Glutamatergic neuron (in vitro differentiated cells): ENCODE measurements at regions not wholly inside any gene's neighbourhood (a gene's known extent, or its start where the extent isn't known, plus 50 kb on each side); places are given as distances from the start of the nearest gene placed in this dataset.

ENCODE experiments used
- DNase-seq: peaks from one replicate; pipeline ENCODE4 v3.0.0; 2022
- H3K27ac Mint-ChIP-seq: one replicate; pipeline ENCODE4 v1.8.0; 2020; ENCODE audit warnings: mild to moderate bottlenecking, mixed read lengths, inconsistent platforms; ENCODE audit not compliant: unreplicated experiment
- H3K27me3 Mint-ChIP-seq: one replicate; pipeline ENCODE4 v1.8.0; 2020; ENCODE audit warnings: mild to moderate bottlenecking, moderate library complexity, mixed read lengths, inconsistent platforms; ENCODE audit not compliant: unreplicated experiment
- H3K36me3 Mint-ChIP-seq: one replicate; pipeline ENCODE4 v1.8.0; 2020; ENCODE audit warnings: mild to moderate bottlenecking, mixed read lengths, inconsistent platforms; ENCODE audit not compliant: unreplicated experiment
- H3K4me1 Mint-ChIP-seq: one replicate; pipeline ENCODE4 v1.8.0; 2020; ENCODE audit warnings: mild to moderate bottlenecking, low read depth, mixed read lengths, inconsistent platforms; ENCODE audit not compliant: unreplicated experiment
- H3K4me3 Mint-ChIP-seq: one replicate; pipeline ENCODE4 v1.8.0; 2020; ENCODE audit warnings: mild to moderate bottlenecking, mixed read lengths, inconsistent platforms; ENCODE audit not compliant: unreplicated experiment
- H3K9me3 Mint-ChIP-seq: one replicate; pipeline ENCODE4 v1.8.0; 2020; ENCODE audit warnings: mild to moderate bottlenecking, moderate library complexity, mixed read lengths, inconsistent platforms; ENCODE audit not compliant: unreplicated experiment
- TF ChIP-seq, protein P1 (sequence below): fragments of 200-600 bp; sonication (generic); IDR thresholded peaks from one replicate; pipeline ENCODE4 v1.5.0; 2021; ENCODE audit not compliant: partially characterized antibody, unreplicated experiment

GRCh38 chr18:41879256-41879655 lies 75.8 kb upstream of the PIK3C3 start:
- Mint-ChIP-seq H3K27ac (no peak overlapping the region), H3K36me3 (no peaks in the 10 kb centered on the region), H3K4me1 (no peaks in the 10 kb centered on the region), H3K9me3 (no peaks in the 10 kb centered on the region), H3K27me3 (no peaks in the 10 kb centered on the region), H3K4me3 (no peak overlapping the region)
- no peak for DNase-seq
- TF ChIP-seq, protein P1, sequence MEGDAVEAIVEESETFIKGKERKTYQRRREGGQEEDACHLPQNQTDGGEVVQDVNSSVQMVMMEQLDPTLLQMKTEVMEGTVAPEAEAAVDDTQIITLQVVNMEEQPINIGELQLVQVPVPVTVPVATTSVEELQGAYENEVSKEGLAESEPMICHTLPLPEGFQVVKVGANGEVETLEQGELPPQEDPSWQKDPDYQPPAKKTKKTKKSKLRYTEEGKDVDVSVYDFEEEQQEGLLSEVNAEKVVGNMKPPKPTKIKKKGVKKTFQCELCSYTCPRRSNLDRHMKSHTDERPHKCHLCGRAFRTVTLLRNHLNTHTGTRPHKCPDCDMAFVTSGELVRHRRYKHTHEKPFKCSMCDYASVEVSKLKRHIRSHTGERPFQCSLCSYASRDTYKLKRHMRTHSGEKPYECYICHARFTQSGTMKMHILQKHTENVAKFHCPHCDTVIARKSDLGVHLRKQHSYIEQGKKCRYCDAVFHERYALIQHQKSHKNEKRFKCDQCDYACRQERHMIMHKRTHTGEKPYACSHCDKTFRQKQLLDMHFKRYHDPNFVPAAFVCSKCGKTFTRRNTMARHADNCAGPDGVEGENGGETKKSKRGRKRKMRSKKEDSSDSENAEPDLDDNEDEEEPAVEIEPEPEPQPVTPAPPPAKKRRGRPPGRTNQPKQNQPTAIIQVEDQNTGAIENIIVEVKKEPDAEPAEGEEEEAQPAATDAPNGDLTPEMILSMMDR, result no peak

DNA sequence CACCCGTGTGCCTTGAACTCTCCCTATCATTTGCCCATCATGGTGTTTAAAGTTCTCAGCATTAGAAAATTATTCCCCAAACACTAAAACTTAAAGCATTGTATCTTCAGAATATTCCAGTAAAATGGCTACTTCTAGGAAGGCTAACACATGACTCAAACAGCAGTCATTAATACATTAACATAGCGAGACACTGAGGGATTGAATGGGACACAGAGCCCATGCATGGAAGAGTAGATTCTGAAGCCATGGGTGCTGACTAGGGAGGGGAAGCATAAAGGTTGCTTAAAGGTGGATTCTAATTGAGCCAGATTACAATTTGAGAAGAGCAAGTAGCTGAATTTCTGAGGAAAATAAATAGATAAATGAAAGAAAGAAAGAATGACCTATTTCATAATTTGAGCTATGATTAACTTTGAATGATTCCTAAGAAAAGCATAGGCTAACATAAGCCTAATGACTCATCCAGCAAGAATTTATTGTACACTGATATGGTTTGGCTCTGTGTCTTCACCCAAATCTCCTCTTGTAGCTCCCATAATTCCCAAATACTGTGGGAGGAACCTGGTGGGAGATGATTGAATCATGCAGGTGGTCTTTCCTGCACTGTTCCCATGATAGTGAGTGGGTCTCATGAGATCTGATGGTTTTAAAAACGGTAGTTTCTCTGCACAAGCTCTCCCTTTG lies 79.8 kb upstream of the PIK3C3 start:
- no peaks in the 10 kb centered on the region for H3K27me3 Mint-ChIP-seq
- no peaks in the 10 kb centered on the region for H3K9me3 Mint-ChIP-seq
- TF ChIP-seq, protein P1, result no peak
- H3K4me3 Mint-ChIP-seq, result no peak overlapping the region
- H3K36me3 Mint-ChIP-seq, result no peaks in the 10 kb centered on the region
- no peak overlapping the region for H3K27ac Mint-ChIP-seq
- no peak for DNase-seq
- no peaks in the 10 kb centered on the region for H3K4me1 Mint-ChIP-seq

DNA sequence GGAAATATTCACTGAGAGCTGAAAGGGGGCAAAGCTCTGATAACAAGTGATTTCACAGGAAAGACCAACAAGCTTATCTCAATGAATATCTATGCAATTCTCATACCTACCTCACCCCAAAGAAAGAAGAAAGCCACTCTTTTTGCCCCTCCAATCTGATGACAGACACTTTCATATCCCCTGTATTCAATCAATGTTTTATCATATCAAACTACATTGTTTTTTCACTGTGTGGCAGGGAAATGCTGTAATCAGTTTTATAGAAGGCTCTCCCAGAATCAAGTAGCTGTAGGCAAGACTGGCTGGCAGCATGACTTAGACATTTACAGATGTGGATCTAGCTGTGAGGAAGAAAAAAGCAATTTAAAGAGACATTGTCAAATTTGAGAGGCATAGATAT lies 81.3 kb upstream of the PIK3C3 start:
- TF ChIP-seq, protein P1, result no peak
- no peaks in the 10 kb centered on the region for H3K9me3 Mint-ChIP-seq
- no peaks in the 10 kb centered on the region for H3K27me3 Mint-ChIP-seq
- no peak overlapping the region for H3K4me3 Mint-ChIP-seq
- H3K27ac Mint-ChIP-seq, result no peak overlapping the region
- H3K36me3 Mint-ChIP-seq, result no peaks in the 10 kb centered on the region
- H3K4me1 Mint-ChIP-seq, result no peaks in the 10 kb centered on the region
- no peak for DNase-seq

DNA sequence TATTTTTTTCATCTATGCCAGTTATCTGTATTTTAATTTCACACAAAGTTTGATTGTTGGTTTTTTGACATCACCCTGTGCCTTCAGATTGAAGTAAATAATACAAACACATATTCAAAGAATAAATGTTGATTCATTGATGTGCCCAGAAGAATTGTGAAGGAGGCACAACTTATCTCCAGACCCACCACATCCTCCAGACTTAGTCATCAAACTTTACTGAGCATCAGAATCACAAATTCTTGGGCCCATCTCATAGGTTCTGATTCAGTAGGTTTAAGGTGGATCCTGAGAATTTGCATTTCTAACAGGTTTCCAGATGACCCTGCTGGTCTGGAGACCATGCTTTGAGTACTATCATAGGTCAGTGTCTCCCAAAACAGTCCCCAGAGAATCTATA lies 82.8 kb upstream of the PIK3C3 start:
- Mint-ChIP-seq H3K9me3 (no peaks in the 10 kb centered on the region), H3K4me3 (no peak overlapping the region), H3K27ac (no peak overlapping the region), H3K4me1 (no peaks in the 10 kb centered on the region), H3K36me3 (no peaks in the 10 kb centered on the region), H3K27me3 (no peaks in the 10 kb centered on the region)
- no peak for DNase-seq
- TF ChIP-seq, protein P1, result no peak

DNA sequence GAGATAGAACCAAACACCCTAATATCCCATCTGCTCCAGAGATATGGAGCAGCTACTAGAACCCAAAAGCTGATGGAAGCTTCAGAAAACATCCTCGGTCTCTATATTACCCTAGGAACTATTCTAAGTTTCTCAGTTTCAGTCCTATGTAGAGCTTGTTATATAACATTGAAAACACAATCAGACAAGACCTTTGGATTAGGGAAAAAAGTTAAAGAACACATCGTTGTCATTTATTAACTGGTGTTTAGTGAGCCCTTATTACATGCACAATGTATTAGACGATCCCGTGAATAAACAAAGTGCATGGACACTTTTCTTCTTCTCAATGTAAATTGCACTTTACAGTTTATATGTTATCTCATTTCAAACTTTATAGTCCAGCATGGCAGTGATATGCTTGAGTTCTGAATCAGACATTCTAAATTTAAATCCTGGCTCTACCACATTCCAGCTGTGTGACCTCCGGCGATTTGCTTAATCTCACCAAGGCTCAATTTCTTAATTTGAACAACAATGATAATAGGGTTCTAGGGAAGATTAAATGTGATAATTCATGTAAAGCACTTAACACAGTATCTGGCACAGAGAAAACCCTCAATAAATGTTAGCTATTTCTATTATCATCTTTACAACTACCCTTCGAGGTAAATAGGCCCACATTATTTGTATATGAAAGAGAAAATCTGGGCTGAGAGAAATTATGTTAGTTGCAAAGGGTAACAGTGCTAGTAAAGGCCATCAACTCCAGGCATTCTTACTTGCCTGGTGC lies 83.6 kb upstream of the PIK3C3 start:
- H3K4me3 Mint-ChIP-seq, result no peak overlapping the region
- H3K36me3 Mint-ChIP-seq, result no peaks in the 10 kb centered on the region
- DNase-seq, result no peak
- TF ChIP-seq, protein P1, result no peak
- H3K4me1 Mint-ChIP-seq, result no peaks in the 10 kb centered on the region
- H3K27ac Mint-ChIP-seq, result no peak overlapping the region
- H3K9me3 Mint-ChIP-seq, result no peaks in the 10 kb centered on the region
- H3K27me3 Mint-ChIP-seq, result no peaks in the 10 kb centered on the region
